NCI-H69 (cell line): ENCODE measurements at regions not wholly inside any gene's neighbourhood (a gene's known extent, or its start where the extent isn't known, plus 50 kb on each side); places are given as distances from the start of the nearest gene placed in this dataset.

ENCODE experiments used
- DNase-seq: peaks from one replicate; lab custom pipeline; 2025; lab: John Stamatoyannopoulos, UW

DNA sequence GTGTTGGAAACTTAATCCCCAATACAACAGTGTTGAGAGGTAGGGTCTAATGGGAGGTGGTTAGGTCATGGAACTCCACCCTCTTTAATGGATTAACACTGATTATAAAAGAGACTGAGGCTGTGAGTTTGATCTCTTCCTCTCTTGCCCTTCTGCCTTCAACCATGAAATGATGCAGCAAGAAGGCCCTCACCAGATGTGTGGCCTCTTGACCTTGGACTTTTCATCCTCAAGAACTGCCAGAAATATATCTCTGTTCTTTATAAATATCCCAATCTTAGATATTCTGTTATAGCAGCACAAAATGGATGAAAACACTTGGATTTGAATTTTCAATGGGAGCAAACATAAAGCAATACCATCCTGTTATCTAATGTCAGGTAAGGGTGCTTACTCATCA is 67.6 kb downstream of the NMUR2 start:
- no peak for DNase-seq

DNA sequence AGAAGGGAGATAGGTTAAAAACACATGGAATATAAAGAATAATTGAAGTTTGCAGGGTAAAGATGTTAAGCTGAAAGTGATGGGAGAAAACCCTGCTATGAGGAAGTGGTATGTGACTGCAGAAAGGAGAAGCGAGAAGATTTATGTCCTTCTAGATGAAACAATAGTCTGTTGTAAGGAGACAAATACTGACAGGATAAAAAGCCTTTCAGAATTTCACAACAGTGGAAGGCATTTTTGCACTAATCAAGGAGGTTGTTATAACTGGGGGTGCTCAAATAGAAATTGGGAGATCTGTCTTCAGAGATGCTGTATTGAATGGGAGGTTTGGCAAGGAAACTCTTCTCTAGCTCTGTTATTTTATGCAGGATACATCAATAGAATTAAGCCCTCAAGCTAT is 69.6 kb downstream of the NMUR2 start:
- DNase-seq = no peak

DNA sequence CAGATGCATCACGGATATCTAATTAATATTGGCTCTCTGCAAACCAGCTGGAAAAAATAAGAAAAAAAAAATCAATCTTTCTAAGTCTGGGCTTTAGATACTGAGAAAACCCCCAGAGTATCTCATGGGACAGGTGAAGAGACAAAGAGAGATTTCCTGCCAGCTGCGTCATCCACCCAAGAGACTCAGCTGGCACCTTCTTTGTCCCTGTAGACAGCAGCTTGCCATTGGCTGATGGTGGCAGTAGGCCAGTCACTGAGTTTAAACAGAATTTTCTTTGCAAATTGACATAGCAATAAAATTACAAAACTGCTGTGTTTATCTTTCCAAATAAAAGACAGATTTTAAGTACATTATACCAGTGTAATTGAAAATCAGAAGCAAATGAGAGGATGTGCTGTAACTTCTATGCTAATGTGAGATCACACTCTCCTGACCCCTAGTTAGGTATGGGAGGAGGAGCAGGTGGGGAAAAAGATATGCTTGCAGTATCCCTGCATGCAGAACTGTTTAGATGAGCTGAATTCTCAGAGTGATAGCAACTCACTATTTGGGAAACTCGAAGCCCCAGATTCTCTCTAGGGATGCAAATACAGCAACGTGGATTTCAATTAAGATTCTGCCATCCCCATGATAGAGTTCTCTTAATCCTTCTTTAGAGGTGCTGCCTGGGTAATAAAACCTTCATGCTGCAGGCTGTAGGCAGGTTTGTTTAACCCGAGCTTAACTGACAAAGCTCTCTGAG is 72.2 kb downstream of the NMUR2 start:
- DNase-seq = peak; percentile 78

DNA sequence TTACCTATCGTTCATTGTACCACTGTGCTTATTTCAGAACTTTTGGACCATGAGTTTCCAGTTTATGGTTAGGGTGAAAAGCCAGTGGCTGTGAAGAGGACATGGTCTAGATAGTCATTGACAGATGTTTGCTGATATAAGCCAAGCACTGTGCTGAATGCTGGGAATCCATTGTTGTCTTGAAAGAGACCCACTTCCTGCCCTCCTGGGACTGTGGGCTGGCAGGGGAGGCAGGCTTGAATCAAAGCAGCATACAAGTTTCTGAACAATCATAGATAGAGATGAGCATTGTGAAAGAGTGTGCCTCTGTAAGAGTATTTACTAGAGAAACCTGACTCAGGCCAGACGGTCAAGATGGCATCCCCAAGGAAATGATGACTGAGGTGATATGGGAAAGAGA is 73.4 kb downstream of the NMUR2 start:
- no peak for DNase-seq

DNA sequence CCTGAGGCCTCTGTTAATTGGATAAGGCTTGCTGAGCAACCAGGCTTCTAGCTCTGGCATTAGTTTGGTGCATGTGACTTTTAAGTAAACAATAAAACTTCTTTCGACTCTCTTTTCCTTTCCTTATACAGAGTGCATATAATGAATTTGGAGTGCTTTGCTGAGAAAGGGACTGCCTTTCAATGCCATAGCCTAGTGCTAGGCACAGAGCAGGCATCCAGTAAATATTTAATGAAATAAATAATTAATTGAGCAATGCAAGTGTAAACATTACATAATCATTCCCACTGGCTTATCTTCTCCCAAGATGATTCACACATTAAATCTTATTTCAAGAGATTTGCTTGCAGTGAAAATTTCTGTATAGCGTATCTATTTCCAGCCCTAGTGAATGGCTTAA is 74.1 kb downstream of the NMUR2 start:
- no peak for DNase-seq

DNA sequence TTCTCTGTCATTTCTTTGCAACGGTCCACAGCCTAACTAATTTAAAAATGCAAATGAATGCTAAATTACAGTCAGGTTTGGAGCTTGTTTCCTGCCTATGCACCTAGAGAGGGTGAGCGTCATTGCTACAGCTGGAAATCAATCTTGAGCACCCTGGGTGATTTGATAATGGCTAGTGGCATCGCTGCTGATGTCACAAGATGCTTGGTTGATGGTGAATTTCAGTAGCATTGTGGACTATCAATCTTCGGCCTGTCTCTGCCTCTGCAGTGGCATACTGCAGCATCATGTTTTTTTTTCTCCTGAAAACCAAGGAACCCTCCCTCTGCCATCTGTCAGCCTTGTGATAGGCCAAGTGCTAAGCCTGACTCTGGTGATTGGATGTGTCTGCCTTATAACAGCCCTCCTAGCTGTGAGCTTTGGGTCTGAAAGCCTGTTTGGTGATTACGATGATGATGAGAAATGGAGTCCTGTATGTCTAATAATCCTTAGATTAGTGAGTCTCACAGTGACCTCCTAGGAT is 75.3 kb downstream of the NMUR2 start:
- peak; percentile 15 for DNase-seq

DNA sequence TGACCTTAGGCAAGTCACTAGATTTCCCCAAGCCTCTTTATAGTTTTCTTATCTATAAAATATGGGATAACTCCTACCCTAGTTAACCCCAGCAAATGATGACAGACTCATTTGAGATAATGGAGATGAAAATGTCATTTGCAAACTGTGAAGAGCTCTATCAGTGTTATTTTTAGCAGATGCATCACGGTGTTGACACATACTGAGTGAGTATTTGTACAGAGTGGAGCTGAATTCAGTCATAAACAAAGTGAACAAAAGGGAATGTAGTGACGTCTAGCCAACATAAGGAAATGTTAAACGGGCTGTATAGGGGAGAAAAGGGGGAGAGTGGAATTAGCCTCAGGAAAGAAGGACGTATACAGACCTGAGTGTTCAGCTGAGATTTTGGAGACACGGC is 75.9 kb downstream of the NMUR2 start:
- peak; percentile 41 for DNase-seq

DNA sequence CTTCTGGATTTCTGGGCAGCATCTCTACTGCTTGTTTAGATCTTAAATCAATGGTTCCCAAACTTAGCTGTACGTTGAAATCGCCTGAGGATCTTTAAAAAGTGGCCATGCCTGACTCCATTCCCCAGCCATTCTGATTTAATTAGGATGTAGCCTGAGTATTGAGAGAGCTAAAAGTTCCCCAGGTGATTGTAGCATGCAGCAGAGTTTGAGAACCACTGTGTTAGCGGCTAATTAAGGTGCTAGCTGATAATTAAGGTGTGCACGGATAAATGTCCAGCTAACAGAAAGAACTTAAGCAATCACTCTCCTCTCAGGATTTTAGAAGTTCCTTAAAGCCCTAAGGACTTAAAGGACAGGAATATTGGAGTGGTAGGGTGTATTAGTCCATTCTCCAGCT is 89.1 kb downstream of the NMUR2 start:
- DNase-seq = no peak

DNA sequence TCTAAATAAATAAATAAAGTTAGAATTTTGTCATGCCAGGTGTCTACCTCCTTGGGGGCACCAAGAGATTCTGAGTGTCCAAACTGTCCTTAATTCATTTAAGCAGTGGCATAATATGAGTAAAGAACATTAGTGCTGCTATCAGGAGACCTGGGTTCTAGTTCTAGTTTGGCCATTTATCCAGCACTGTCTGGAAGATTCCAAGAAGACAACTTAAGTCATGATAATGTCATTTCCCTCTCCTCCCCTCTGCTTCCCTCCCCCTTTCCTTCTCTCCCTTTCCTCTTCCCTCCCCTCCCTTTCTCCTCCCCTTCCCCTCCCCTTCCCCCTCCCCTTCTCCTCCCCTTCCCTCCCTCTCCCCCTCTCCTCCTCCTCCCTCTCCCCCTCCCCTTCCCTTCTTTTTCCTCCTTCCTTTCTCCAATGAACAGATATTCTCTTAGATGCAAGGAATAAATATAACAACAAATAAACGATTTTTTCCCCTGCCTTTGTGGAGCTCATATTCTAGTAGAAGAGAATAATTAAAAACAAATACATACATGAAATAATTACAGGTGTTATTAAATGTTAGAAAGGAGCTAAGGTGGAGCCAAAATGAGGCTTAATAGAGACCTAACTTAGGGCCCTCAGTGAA is 90.8 kb downstream of the NMUR2 start:
- no peak for DNase-seq

DNA sequence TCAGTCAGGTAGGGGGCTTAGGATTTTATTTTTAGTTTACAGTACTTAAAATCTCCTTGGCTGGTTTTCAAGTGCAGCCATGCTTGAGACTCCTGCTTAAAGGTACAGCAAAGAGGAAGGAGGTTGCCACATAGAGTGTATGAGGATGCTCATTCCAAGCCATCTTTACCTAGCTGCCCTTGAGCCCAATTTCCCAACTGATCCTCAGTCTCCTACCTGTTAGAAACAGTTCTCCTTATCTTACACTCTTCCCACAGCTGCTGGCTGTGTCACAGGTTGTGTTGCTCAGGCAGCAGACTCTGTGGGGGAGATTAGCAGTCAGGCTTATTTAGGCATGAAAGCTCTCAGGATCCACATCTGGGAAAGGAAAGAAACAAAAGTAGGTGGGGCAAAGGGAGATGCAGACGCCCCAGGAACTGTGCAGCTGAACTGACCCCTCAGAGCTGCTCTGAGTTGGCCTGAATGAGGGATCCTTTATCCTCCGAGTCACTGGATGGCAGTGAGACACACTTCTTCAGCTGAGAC is 95.1 kb downstream of the NMUR2 start:
- no peak for DNase-seq

DNA sequence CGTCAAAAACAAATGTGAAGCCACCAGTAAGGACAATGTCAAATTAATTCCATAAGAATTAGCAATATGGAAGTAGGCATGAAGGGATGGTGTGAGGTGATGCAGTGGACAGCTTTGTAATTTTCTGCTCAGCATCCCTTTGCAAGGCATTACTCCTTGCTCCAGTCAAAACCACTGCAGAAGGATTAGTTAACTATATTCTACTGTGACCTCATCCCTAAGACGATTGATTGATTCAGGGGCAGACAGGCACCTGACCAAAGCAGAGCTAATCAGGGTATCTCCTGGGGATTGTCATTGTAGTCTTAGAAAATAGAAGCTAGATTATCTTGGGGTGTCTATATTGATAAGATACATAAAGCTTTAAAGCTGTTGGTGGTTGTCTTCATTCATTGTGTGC is 98.7 kb downstream of the NMUR2 start:
- DNase-seq = no peak

DNA sequence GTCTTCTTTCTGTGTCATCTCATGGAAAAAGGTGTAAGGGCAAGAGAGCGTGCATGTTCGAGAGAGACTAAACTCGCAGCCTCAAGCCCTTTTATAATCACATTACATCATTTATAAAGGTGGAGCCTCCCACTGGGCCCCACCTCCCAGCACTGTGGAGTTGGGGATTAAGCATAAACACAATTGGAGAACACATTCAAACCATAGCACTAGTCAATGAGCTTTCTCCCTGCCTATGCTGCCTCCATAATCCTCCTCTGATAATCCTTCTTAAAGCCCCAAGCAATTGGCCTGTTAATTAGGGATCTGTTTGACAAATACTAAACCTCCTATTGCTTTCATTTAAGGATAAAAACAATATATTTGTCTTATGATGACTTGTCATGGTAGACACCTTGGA is 99.6 kb downstream of the NMUR2 start:
- DNase-seq = no peak

DNA sequence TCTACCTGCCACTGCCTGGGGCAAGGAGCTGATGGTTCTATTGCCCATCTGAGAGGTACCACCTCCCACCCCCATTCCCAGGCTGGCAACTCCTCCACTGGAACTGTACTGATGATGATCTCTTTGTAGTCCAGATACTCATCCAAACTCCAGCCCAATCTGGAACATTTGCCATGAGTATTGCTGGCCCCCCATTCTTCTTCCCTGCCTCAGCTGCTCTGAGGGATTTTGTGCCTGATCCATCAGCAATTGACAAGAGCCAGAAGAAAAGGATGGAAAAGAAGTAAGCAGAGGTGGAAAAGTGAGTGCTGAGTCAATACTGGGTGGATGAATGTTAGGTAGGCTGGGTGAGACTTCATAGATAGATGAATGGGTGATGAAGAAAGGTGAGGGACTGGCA is 101.2 kb downstream of the NMUR2 start:
- DNase-seq = no peak

DNA sequence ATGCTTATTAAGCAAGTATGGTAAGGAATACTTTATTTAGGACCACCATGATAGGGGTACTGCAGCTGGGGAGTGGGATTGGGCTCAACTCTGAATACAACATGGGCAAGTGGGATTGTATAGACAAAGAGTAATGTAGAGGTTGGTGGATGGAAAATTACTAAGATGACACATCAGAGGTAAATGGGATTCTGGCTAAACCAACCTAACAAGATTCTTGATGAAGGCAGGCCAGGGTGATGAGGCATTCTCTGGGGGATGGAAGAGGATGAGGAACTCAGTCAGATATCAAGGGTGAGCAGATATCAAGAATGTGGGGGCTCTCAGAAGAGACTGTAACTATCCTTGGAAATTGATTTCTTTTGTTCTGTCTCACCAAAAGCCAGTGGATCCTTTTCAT is 107.2 kb downstream of the NMUR2 start:
- no peak for DNase-seq

DNA sequence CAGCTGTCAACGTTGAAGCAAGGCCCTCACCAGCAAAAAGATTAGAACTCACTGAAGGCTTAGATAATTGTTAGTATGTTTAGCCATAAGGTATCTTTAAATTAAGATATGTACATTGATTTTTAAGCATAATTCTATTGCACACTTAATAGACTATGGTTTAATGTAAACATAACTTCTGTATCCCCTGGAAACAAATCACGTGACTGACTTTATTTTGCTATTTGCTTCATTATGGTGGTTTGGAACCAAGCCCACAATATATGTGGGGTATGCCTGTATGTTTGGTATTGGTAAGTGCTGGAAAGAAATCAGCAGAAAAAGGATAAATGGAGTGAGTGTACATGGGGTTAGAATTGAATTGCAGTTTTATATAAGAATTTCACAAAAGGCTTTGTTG is 111.9 kb downstream of the NMUR2 start:
- DNase-seq = no peak

DNA sequence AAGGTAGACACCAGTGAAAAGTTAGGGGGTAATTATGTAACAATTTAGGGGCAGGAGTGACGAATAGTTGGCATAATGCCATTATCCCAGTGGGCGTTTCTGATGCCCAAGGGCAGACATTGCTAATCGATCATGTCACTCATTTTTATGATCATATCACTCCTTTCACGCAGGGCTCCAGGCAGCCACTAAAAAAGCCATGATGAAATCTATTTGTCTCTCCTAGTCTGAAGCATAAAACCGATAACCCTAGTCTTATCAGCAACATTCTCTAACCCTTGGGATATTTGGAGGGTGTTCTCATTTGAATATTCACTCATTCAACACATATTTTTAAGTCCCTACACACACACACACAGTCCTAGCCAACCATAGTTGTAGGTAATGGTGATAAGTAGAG is 114.9 kb downstream of the NMUR2 start:
- DNase-seq = peak; percentile 32

DNA sequence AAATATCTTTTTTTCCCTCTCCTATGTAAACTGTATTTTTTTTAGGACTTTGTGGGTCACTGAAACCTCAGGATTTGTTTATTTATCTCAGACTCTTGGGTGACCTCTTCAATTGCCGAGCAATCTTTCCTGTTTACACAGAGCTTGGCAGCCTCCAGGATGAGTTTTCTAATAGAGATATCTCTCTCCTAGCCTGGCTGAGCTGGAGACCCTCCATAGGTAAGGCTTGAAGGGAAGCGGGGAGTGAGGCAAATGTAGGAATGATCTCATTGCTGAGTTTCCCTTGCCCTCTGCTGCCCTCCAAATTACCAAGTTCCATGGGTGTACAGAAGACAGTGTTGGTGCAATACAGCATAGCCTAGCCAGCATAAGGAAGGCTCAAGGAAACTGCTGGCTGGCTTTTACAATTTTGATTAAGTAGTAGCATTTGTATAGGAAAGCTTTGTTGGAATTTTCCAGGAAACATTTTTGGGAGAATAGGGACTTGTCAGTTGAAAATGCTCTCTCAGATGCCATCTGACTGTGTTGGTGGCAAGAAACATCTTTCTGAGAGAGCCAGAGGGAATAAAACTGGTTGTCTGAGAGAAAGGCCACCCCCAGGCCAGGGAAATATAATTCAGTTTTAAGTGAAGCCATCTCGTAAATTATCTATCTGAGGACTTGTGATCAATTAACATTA is 116.0 kb downstream of the NMUR2 start:
- DNase-seq = peak; percentile 46

DNA sequence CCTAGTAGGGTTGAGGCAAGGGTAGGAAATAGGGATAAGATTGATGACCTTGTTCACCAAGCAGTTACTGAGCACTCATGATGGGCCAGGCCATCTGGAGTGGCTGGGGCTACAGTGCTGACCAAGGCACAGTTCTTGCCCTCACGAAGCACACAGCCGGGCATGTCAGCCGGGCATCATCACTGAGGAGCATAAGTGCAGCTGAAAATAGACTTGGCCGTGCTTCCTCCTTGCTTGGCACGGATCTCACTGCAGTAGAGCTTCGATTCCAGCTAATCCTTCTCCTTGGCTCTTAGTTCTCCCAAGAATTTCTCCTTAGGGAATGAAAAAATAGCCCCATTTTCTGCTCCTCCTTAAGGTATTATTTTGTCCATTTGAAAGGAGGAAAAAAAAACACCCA is 116.6 kb downstream of the NMUR2 start:
- DNase-seq = no peak

DNA sequence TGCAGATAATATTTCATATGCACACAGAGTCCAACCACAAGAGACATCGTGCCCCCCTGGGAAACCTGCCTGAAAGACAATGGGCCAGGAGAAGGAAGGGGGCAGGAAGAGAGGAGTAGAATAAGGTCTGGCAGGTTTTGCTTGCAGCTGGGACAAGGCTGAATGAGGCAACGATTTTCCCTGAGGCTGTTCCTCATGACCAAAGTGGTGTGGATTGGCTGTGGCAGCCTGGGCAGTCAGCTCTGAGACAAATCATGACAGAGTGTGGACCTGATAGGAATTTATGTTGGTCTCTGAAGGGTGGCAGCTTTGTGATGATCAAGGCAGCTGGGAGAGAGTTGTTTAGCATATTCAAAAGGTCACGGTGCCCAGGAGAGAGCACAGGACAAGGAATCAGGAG is 119.3 kb downstream of the NMUR2 start:
- DNase-seq = no peak

DNA sequence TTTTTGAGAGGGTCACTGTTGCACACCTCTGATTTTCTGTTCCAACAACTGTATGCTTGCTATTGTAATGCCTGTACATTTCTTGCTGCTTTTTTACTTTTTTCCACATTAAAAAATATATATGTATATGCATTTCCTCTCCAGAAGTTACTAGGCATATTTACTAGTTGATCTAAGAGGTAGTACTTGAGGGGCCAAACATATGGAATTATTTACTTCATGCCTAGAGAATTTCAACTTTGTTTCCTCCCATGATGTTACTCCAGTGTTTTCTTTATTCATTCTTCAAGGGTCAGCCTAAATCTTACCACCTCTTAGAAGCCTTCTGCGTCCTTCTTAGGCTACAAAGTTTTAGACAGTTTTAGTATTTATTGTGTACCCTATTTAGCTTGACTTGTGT is 122.7 kb downstream of the NMUR2 start:
- no peak for DNase-seq

DNA sequence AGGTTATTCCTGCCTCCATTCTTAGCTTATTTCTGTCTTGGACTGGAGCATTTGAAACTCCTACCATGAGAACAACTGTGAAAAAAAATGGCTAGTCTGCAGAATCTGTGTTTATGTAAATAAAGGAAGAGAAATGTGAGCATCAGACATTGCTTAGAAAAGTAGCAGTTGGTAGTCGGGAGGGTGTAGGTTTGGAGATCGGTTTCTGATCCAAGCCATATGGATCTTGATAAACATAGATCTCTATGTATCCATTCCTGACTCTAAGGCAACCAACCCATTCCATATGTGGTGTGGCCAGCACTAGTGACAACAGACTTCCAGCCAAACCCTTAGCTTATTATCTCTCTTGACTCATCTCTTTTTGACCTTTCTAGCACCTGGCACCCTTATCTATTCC is 127.1 kb downstream of the NMUR2 start:
- DNase-seq = no peak

DNA sequence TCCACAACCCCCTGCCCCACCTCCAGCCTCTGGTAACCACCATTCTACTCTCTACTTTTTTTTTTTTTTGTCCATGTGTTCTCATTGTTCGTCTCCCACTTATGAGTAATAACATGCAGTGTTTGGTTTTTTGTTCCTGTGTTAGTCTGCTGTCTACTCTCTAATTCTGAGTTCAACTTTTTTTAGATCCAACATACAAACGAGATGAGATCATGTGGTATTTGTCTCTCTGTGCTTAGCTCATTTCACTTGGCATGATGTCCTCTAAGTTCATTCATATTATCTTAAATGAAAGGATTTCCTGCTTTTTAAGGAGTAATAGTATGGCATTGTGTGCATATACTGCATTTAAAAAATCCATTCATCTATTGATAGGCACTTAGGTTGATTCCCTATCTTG is 130.9 kb downstream of the NMUR2 start:
- no peak for DNase-seq

DNA sequence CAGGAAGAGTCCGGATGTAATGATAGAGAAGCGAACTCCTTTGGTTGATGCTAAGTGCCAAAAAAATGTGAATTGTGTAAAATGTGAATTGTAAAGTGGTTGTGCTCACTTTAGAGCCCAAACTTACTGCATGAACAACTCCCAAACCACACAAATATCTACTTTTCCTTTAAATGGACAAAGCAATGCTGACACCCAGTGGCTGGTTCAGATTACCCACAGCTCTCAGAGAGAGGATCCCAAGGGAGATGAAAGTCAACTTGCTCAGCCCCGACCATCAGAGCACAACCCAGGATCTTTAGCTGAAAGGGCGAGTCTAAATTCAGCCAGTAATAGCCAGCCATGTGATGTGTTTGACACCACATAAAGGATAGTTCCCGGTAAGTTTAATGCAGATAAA is 133.7 kb downstream of the NMUR2 start:
- DNase-seq = peak; percentile 62
